Esophagus muscularis mucosa (tissue), 4 donors: ENCODE measurements at regions not wholly inside any gene's neighbourhood (a gene's known extent, or its start where the extent isn't known, plus 50 kb on each side); places are given as distances from the start of the nearest gene placed in this dataset.

Experiments
- DNase-seq: peaks from one replicate; pipeline ENCODE4 v3.0.0-alpha.2; 2017; ENCODE audit errors: extremely low spot score
- H3K27ac ChIP-seq, 4 donors: fragments of 200-600 bp; sonication (generic); replicated peaks in 1 of 4; 1 replicate in 3 of 4; 2 replicates in 1 of 4; pipeline ENCODE4 v1.5.1; 2016 to 2019; ENCODE audit warnings: mild to moderate bottlenecking in 1 of 4
- H3K27me3 ChIP-seq, 4 donors: fragments of 200-600 bp; sonication (generic); one replicate each; pipeline versions ENCODE4 v1.5.1 to v1.6.0; 2016 to 2019
- H3K36me3 ChIP-seq, 4 donors: fragments of 200-600 bp; sonication (generic); one replicate each; pipeline ENCODE4 v1.5.1; 2016 to 2019
- H3K4me1 ChIP-seq, 4 donors: fragments of 200-600 bp; sonication (generic); one replicate each; pipeline ENCODE4 v1.5.1; 2016 to 2019
- H3K4me3 ChIP-seq, 4 donors: fragments of 200-600 bp; sonication (generic); 1 replicate in 2 of 4; 2 replicates in 2 of 4; pipeline ENCODE4 v1.5.1; 2016 to 2019; ENCODE audit warnings: mild to moderate bottlenecking in 4 of 4, moderate library complexity in 1 of 4
- H3K9me3 ChIP-seq, 4 donors: fragments of 200-600 bp; sonication (generic); 1 replicate in 3 of 4; 2 replicates in 1 of 4; pipeline ENCODE4 v1.5.1; 2016 to 2019
- CTCF ChIP-seq, 3 experiments: fragments of 200-600 bp in 2 of 3; fragments of 450-650 bp in 1 of 3; sonication (generic) in 2 of 3; IDR thresholded peaks; one replicate each; pipeline ENCODE4 v1.5.1; 2017 to 2019; ENCODE audit warnings: antibody characterized with exemption in 3 of 3, mild to moderate bottlenecking in 2 of 3, moderate library complexity in 1 of 3
- EP300 ChIP-seq: sonication (generic); formaldehyde crosslinking; IDR thresholded peaks from one replicate; pipeline ENCODE4 v1.6.1; 2017; ENCODE audit warnings: antibody characterized with exemption
- POLR2A ChIP-seq: fragments of 450-650 bp; IDR thresholded peaks from one replicate; pipeline ENCODE4 v1.6.1; 2017; ENCODE audit warnings: antibody characterized with exemption, moderate library complexity, mild to moderate bottlenecking, low read depth
- POLR2AphosphoS5 ChIP-seq, 2 donors: sonication (generic); formaldehyde crosslinking; IDR thresholded peaks; one replicate each; pipeline ENCODE4 v1.6.1; 2017; ENCODE audit warnings: antibody characterized with exemption in 2 of 2
- WGBS: methylation state at CpG from one replicate; pipeline ENCODE4 v1.1.5; 2018; 5-methylcytosine and 5-hydroxymethylcytosine counted together
- intact Hi-C: fragments of 100-400 bp; cut with DNase I; formaldehyde crosslinking; loops from one replicate; pipeline ENCODE4 v1.15.1; 2023

- no peak for TF ChIP-seq POLR2A
- TF ChIP-seq POLR2AphosphoS5 (IDR thresholded peaks at IDR 0.05): no peak
- no peak for TF ChIP-seq CTCF (IDR thresholded peaks at IDR 0.05)
- TF ChIP-seq EP300: no peak
- Histone ChIP-seq H3K27ac (no peak overlapping the region), H3K4me3 (no peak overlapping the region), H3K9me3 (no peaks in the 10 kb centered on the region), H3K27me3 (peaks cover 0 to 17% (median 0%) of the 10 kb centered on the region in 4 donors), H3K4me1 (no peaks in the 10 kb centered on the region), H3K36me3 (no peaks in the 10 kb centered on the region)
- DNase-seq: peak; percentile 64
- intact Hi-C loops: no loop called here
- whole genome bisulfite sequencing: 70% methylated on average over 8 of the region's 8 CpGs
Measured at GRCh38 chr2:104561251-104561650, 292.7 kb upstream of the POU3F3 start.

- TF ChIP-seq POLR2A: no peak
- no peak for TF ChIP-seq CTCF (IDR thresholded peaks at IDR 0.05)
- TF ChIP-seq EP300: no peak
- TF ChIP-seq POLR2AphosphoS5 (IDR thresholded peaks at IDR 0.05): no peak
- Histone ChIP-seq H3K27ac (no peak overlapping the region), H3K27me3 (peaks cover 0 to 17% (median 0%) of the 10 kb centered on the region in 4 donors), H3K36me3 (no peaks in the 10 kb centered on the region), H3K4me1 (no peaks in the 10 kb centered on the region), H3K9me3 (no peaks in the 10 kb centered on the region), H3K4me3 (no peak overlapping the region)
- 57% methylated on average over 3 of the region's 3 CpGs for WGBS
- DNase-seq: peak; percentile 39
- intact Hi-C loops: no loop called here
Measured at GRCh38 chr2:104562537-104562936, 291.4 kb upstream of the POU3F3 start.

GRCh38 chr2:104563398-104563996 is 290.4 kb upstream of the POU3F3 start:
- DNase-seq: peak; percentile 50
- WGBS: 65% methylated on average over 8 of the region's 8 CpGs
- H3K4me3 ChIP-seq: no peak overlapping the region
- H3K4me1 ChIP-seq: no peaks in the 10 kb centered on the region
- no peaks in the 10 kb centered on the region for H3K9me3 ChIP-seq
- no peaks in the 10 kb centered on the region for H3K36me3 ChIP-seq
- intact Hi-C loops: no loop called here
- H3K27me3 ChIP-seq: peaks cover 0 to 17% (median 0%) of the 10 kb centered on the region in 4 donors
- no peak for TF ChIP-seq POLR2AphosphoS5 (IDR thresholded peaks at IDR 0.05)
- H3K27ac ChIP-seq: no peak overlapping the region

- H3K27me3 ChIP-seq: peaks cover 0 to 4% (median 0%) of the 10 kb centered on the region in 4 donors
- H3K4me1 ChIP-seq: no peaks in the 10 kb centered on the region
- TF ChIP-seq EP300: no peak
- no peak for TF ChIP-seq POLR2AphosphoS5 (IDR thresholded peaks at IDR 0.05)
- TF ChIP-seq POLR2A: no peak
- TF ChIP-seq CTCF (IDR thresholded peaks at IDR 0.05): no peak
- no peak overlapping the region for H3K27ac ChIP-seq
- 95% methylated on average over 3 of the region's 4 CpGs for WGBS
- intact Hi-C loops: no loop called here
- no peaks in the 10 kb centered on the region for H3K36me3 ChIP-seq
- H3K9me3 ChIP-seq: no peaks in the 10 kb centered on the region
- DNase-seq: no peak
- H3K4me3 ChIP-seq: no peak overlapping the region
Measured at GRCh38 chr2:104568247-104568646, 285.7 kb upstream of the POU3F3 start.

GRCh38 chr2:104570259-104570658 is 283.7 kb upstream of the POU3F3 start:
- intact Hi-C loops: no loop called here
- Histone ChIP-seq H3K4me3 (no peak overlapping the region), H3K9me3 (no peaks in the 10 kb centered on the region), H3K4me1 (no peaks in the 10 kb centered on the region), H3K27ac (no peak overlapping the region), H3K27me3 (no peaks in the 10 kb centered on the region), H3K36me3 (no peaks in the 10 kb centered on the region)
- TF ChIP-seq EP300 (no peak), CTCF (IDR thresholded peaks at IDR 0.05) (no peak), POLR2AphosphoS5 (IDR thresholded peaks at IDR 0.05) (no peak), POLR2A (no peak)
- WGBS: 73% methylated on average over 2 of the region's 2 CpGs
- peak; percentile 14 for DNase-seq
